GM23248 (cell line): ENCODE measurements at regions not wholly inside any gene's neighbourhood (a gene's known extent, or its start where the extent isn't known, plus 50 kb on each side); places are given as distances from the start of the nearest gene placed in this dataset.

ENCODE experiments used
- EZH2 ChIP-seq: fragments of 200-600 bp; sonication (generic); IDR thresholded peaks from 2 replicates; pipeline ENCODE4 v1.6.1; 2018; ENCODE audit warnings: antibody characterized with exemption, mild to moderate bottlenecking; ENCODE audit not compliant: insufficient read depth, poor library complexity, severe bottlenecking
- EZH2phosphoT487 ChIP-seq: fragments of 200-600 bp; sonication (generic); IDR thresholded peaks from 2 replicates; pipeline ENCODE4 v1.6.1; 2018; ENCODE audit warnings: antibody characterized with exemption, moderate library complexity, mild to moderate bottlenecking, low read depth; ENCODE audit not compliant: insufficient read depth

- TF ChIP-seq EZH2phosphoT487 (no peak), EZH2 (no peak)
These were observed 112.5 kb upstream of the SKAP2 start for GRCh38 chr7:26976840-26977239.
